H4 (cell line): ENCODE measurements at regions not wholly inside any gene's neighbourhood (a gene's known extent, or its start where the extent isn't known, plus 50 kb on each side); places are given as distances from the start of the nearest gene placed in this dataset.

Experiments used
- DNase-seq: peaks from one replicate; pipeline ENCODE4 v3.0.0-alpha.2; 2015; ENCODE audit warnings: low spot score

- DNase-seq: no peak
Measured at GRCh38 chr7:42372479-42372878, 135.5 kb upstream of the GLI3 start.

GRCh38 chr7:42359946-42360345 lies 122.9 kb upstream of the GLI3 start:
- DNase-seq: peak; percentile 6

GRCh38 chr7:42351316-42351935 lies 114.4 kb upstream of the GLI3 start:
- DNase-seq: no peak

- DNase-seq: no peak
Measured at GRCh38 chr7:42350801-42351200, 113.8 kb upstream of the GLI3 start.

GRCh38 chr7:42348631-42349030 lies 111.6 kb upstream of the GLI3 start:
- no peak for DNase-seq

GRCh38 chr7:42348071-42348470 lies 111.1 kb upstream of the GLI3 start:
- no peak for DNase-seq

GRCh38 chr7:42347616-42348015 lies 110.6 kb upstream of the GLI3 start:
- DNase-seq: no peak

GRCh38 chr7:42345478-42346299 lies 108.7 kb upstream of the GLI3 start:
- DNase-seq: no peak

GRCh38 chr7:42344198-42344755 lies 107.3 kb upstream of the GLI3 start:
- no peak for DNase-seq

GRCh38 chr7:42342381-42342780 lies 105.4 kb upstream of the GLI3 start:
- no peak for DNase-seq

- DNase-seq: no peak
Measured at GRCh38 chr7:42340436-42340835, 103.4 kb upstream of the GLI3 start.

GRCh38 chr7:42338916-42339540 lies 102.0 kb upstream of the GLI3 start:
- DNase-seq: no peak

- DNase-seq: no peak
Measured at GRCh38 chr7:42338231-42338915, 101.4 kb upstream of the GLI3 start.

- no peak for DNase-seq
Measured at GRCh38 chr7:42337225-42337905, 100.4 kb upstream of the GLI3 start.

GRCh38 chr7:42332605-42333222 lies 95.7 kb upstream of the GLI3 start:
- DNase-seq: no peak

- DNase-seq: no peak
Measured at GRCh38 chr7:42319631-42320030, 82.6 kb upstream of the GLI3 start.

GRCh38 chr7:42315631-42316030 lies 78.6 kb upstream of the GLI3 start:
- DNase-seq: peak; percentile 84

- DNase-seq: peak; percentile 80
Measured at GRCh38 chr7:42315103-42315502, 78.1 kb upstream of the GLI3 start.

- DNase-seq: peak; percentile 63
Measured at GRCh38 chr7:42314696-42315095, 77.7 kb upstream of the GLI3 start.

- no peak for DNase-seq
Measured at GRCh38 chr7:42311195-42311594, 74.2 kb upstream of the GLI3 start.

- peak; percentile 69 for DNase-seq
Measured at GRCh38 chr7:42292991-42293521, 56.0 kb upstream of the GLI3 start.
